ENCODE measurements at regions not wholly inside any gene's neighbourhood (a gene's known extent, or its start where the extent isn't known, plus 50 kb on each side); places are given as distances from the start of the nearest gene placed in this dataset.
"Not testable (repeated sequence)": the region's sequence is repeated elsewhere in the genome, so short reads cannot be mapped to it uniquely, and the experiment has no call there.

DNA sequence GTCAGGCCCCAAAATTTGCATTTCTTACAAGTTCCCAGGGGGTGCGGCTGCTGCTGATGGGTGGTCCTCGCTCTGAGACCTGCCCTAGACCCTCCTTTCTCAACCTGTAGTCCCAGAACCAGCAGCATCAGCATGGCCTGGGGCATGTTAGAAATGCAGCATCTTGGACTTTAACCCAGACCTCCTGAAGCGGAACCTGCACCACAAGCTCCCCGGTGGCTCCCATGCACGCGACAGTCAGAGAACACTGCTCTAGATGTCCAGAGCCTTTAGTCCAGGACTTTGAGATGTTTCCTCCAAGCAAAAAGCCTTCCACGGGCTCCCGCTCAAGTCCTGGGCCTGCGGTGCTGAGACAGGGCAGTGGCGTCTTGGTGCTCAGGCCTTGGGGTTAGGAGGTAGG is 149.8 kb downstream of the SREK1 start:
- TF ChIP-seq CTCF, POLR2A (IDR thresholded peaks at IDR 0.05): not testable (repeated sequence)
